RWPE2 (cell line): ENCODE measurements at regions not wholly inside any gene's neighbourhood (a gene's known extent, or its start where the extent isn't known, plus 50 kb on each side); places are given as distances from the start of the nearest gene placed in this dataset.
A peak's percentile ranks its signal among the peaks of the same experiment; 100 is the strongest.

Source experiments
- ATAC-seq: fragments of 200-7000 bp; cut with Tn5 transposase; 3 replicates; pipeline ENCODE4 v1.9.1; 2021; ENCODE audit warnings: low read depth
- DNase-seq: peaks from one replicate; pipeline ENCODE4 v3.0.0-alpha.2; 2020; ENCODE audit warnings: low spot score
- H3K27ac ChIP-seq: fragments of 450-650 bp; 2 replicates; pipeline ENCODE4 v1.5.1; 2017; ENCODE audit warnings: mild to moderate bottlenecking; ENCODE audit not compliant: poor library complexity, severe bottlenecking
- H3K27me3 ChIP-seq: fragments of 250-450 bp; sonication (Bioruptor Pico); 2 replicates; pipeline ENCODE4 v1.5.1; 2021; ENCODE audit warnings: mild to moderate bottlenecking, moderate library complexity; ENCODE audit not compliant: insufficient read depth, poor library complexity, severe bottlenecking
- H3K36me3 ChIP-seq: fragments of 250-450 bp; sonication (Bioruptor Pico); 2 replicates; pipeline ENCODE4 v1.5.1; 2020; ENCODE audit warnings: low read depth, mild to moderate bottlenecking, moderate library complexity
- H3K4me1 ChIP-seq: fragments of 250-450 bp; sonication (Bioruptor Pico); 2 replicates; pipeline ENCODE4 v1.5.1; 2021; ENCODE audit warnings: mild to moderate bottlenecking, moderate library complexity; ENCODE audit not compliant: insufficient read depth, poor library complexity, severe bottlenecking
- H3K4me3 ChIP-seq: fragments of 250-450 bp; sonication (Bioruptor Pico); 2 replicates; pipeline ENCODE4 v1.5.1; 2021; ENCODE audit warnings: mild to moderate bottlenecking, moderate library complexity; ENCODE audit not compliant: severe bottlenecking
- H3K9me3 ChIP-seq: fragments of 250-450 bp; sonication (Bioruptor Pico); 2 replicates; pipeline ENCODE4 v1.5.1; 2021; ENCODE audit warnings: mild to moderate bottlenecking, moderate library complexity; ENCODE audit not compliant: severe bottlenecking
- TF ChIP-seq, protein P1 (sequence below): fragments of 450-650 bp; IDR thresholded peaks from one replicate; pipeline ENCODE4 v1.5.1; 2017; ENCODE audit warnings: mild to moderate bottlenecking, moderate library complexity; ENCODE audit not compliant: poor library complexity, severe bottlenecking

DNA sequence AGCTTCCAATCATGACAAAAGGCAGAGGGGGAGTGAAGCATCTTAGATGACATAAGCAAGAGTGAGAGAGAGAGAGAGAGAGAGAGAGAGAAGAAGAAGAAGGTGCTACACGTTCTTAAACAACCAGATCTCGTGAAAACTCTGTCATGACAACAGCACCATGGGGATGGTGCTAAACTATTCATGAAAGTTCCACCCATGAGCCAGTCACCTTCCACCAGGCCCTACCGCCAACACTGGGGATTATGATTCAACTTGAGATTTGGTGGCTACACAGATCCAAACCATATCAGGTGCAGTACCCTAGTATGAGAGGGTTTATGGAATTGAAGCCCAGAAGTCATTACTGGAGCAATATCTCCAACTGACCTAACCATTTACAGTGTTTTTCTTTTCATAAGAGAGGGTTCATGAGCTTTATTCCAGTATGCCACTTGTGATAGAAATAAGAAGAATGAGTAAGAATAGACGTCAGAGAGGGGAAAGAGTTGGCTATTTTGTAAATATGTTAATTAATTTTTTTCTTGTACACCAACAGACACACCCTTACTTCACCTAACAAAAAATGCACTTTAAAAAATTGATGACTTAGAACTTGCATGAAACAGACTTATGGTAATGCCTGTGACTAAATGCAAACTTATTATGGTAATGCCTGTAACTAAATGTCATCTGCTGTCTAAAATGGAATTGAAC is 680.4 kb upstream of the ITGA1 start:
- Histone ChIP-seq H3K4me3 (no peak overlapping the region), H3K27me3 (peaks cover 5% of the 10 kb centered on the region), H3K36me3 (no peaks in the 10 kb centered on the region), H3K27ac (no peak overlapping the region), H3K4me1 (no peaks in the 10 kb centered on the region), H3K9me3 (no peaks in the 10 kb centered on the region)
- ATAC-seq: no peak
- DNase-seq: no peak
- TF ChIP-seq, protein P1, sequence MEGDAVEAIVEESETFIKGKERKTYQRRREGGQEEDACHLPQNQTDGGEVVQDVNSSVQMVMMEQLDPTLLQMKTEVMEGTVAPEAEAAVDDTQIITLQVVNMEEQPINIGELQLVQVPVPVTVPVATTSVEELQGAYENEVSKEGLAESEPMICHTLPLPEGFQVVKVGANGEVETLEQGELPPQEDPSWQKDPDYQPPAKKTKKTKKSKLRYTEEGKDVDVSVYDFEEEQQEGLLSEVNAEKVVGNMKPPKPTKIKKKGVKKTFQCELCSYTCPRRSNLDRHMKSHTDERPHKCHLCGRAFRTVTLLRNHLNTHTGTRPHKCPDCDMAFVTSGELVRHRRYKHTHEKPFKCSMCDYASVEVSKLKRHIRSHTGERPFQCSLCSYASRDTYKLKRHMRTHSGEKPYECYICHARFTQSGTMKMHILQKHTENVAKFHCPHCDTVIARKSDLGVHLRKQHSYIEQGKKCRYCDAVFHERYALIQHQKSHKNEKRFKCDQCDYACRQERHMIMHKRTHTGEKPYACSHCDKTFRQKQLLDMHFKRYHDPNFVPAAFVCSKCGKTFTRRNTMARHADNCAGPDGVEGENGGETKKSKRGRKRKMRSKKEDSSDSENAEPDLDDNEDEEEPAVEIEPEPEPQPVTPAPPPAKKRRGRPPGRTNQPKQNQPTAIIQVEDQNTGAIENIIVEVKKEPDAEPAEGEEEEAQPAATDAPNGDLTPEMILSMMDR: no peak

DNA sequence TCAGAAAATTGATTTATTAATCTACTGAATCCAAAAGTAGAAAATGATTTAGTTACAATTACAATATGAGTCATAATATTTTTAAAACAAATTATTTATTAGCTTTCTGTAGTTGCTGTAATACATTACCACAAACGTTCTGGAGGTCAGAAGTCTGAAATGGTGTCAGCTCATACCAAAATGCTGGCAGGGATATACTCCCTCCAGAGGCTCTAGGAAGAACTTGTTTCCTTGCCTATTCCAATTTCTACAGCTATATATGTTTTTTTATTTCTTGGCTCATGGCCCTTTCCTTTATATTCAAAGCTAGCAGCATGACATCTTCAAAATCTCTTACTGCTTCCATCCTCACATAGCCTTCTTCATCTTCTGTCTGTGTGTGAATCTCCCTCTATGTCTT is 667.9 kb upstream of the ITGA1 start:
- H3K4me1 ChIP-seq: no peaks in the 10 kb centered on the region
- H3K27ac ChIP-seq: no peak overlapping the region
- DNase-seq (no peak), ATAC-seq (no peak)
- peaks cover 14% of the 10 kb centered on the region for H3K27me3 ChIP-seq
- H3K36me3 ChIP-seq: no peaks in the 10 kb centered on the region
- TF ChIP-seq, protein P1: peak; percentile 25
- no peaks in the 10 kb centered on the region for H3K9me3 ChIP-seq
- H3K4me3 ChIP-seq: no peak overlapping the region

DNA sequence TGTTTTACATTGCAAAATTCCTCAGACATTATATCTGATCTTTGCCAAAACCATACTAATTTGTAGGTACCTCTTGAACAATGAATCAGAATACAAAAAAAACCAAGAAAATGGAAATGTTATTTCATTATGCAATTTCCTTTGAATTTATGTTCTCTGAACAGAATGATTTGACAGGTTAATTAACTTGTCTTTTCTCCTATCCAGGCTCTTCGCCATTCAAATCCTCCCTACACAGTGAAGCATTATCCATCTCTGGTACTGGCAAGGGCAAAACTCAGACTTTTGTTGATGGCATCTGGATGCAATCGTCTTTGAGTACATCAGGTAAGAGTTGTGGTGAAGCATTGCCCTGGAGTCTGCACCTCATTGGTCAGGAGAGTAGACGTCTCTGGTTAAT is 655.7 kb upstream of the ITGA1 start:
- no peak for DNase-seq
- no peak overlapping the region for H3K27ac ChIP-seq
- TF ChIP-seq, protein P1: no peak
- no peaks in the 10 kb centered on the region for H3K27me3 ChIP-seq
- no peaks in the 10 kb centered on the region for H3K9me3 ChIP-seq
- no peaks in the 10 kb centered on the region for H3K36me3 ChIP-seq
- H3K4me1 ChIP-seq: no peaks in the 10 kb centered on the region
- ATAC-seq: no peak
- H3K4me3 ChIP-seq: no peak overlapping the region

DNA sequence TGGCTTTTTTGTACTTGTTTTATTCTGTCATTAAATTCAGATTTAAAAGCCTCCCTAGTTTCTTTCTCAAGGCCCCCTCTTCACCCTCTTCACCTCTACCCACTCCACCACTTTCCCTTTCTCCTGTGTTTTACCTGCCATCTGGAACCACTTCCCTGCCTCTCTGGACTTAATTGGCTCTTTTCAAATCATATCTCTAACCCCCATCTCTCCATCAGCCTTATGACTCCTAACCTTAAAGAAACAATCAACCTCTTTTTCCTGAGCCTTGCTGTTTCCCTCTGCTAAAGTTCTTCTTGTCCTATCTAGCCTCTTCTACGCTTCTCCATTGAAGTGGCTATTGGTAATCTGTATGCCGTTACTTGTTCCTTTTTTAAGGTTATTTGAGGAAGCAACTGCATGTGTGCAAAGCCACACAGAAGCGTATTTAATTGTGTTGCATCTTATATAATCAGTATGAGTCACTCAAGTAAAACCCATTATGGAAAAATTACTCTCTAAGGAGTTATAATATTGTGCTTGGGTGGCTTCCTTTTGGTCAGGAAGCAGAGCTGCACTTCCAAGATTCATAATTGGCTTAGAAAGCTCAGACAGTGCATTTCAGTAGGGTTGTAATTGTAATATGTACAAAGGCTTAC is 653.6 kb upstream of the ITGA1 start:
- ATAC-seq (no peak), DNase-seq (no peak)
- no peak overlapping the region for H3K27ac ChIP-seq
- H3K36me3 ChIP-seq: no peaks in the 10 kb centered on the region
- TF ChIP-seq, protein P1: no peak
- no peaks in the 10 kb centered on the region for H3K9me3 ChIP-seq
- no peaks in the 10 kb centered on the region for H3K4me1 ChIP-seq
- no peak overlapping the region for H3K4me3 ChIP-seq
- no peaks in the 10 kb centered on the region for H3K27me3 ChIP-seq
